Astrocyte of the spinal cord (primary cell): ENCODE measurements at regions not wholly inside any gene's neighbourhood (a gene's known extent, or its start where the extent isn't known, plus 50 kb on each side); places are given as distances from the start of the nearest gene placed in this dataset.

ENCODE experiments used
- DNase-seq: peaks from one replicate; pipeline ENCODE4 v3.0.0; 2011; ENCODE audit warnings: low read depth, low spot score
- H3K4me3 ChIP-seq: 2 replicates; pipeline ENCODE4 v1.5.1; 2011; ENCODE audit warnings: low read depth, mild to moderate bottlenecking, low read length, moderate library complexity
- CTCF ChIP-seq: IDR thresholded peaks from 2 replicates; pipeline ENCODE4 v1.5.1; 2012; ENCODE audit warnings: low read depth, mild to moderate bottlenecking, low read length, inconsistent platforms
- in situ Hi-C: cut with HindIII; loops from 2 replicates; pipeline ENCODE4 v1.10.0; 2017; ENCODE audit warnings: low sequenced_read_pairs

GRCh38 chr2:58984731-58985130 is 743.6 kb upstream of the FANCL start:
- in situ Hi-C loops: no loop called here
- H3K4me3 ChIP-seq: no peak overlapping the region
- DNase-seq: peak; percentile 55
- no peak for TF ChIP-seq CTCF

GRCh38 chr2:58983111-58983510 is 742.0 kb upstream of the FANCL start:
- in situ Hi-C loops: no loop called here
- H3K4me3 ChIP-seq: no peak overlapping the region
- TF ChIP-seq CTCF: no peak
- no peak for DNase-seq

GRCh38 chr2:58981237-58981636 is 740.1 kb upstream of the FANCL start:
- in situ Hi-C loops: no loop called here
- DNase-seq: no peak
- no peak overlapping the region for H3K4me3 ChIP-seq
- TF ChIP-seq CTCF: no peak

GRCh38 chr2:58976375-58977071 is 735.4 kb upstream of the FANCL start:
- in situ Hi-C loops: no loop called here
- no peak overlapping the region for H3K4me3 ChIP-seq
- no peak for DNase-seq
- TF ChIP-seq CTCF: no peak

- no peak overlapping the region for H3K4me3 ChIP-seq
- DNase-seq: no peak
- in situ Hi-C loops: no loop called here
- TF ChIP-seq CTCF: no peak
Observed at GRCh38 chr2:58974881-58975280, 733.8 kb upstream of the FANCL start.

- in situ Hi-C loops: no loop called here
- TF ChIP-seq CTCF: no peak
- DNase-seq: no peak
- H3K4me3 ChIP-seq: no peak overlapping the region
Observed at GRCh38 chr2:58974426-58974825, 733.3 kb upstream of the FANCL start.

GRCh38 chr2:58973811-58974281 is 732.7 kb upstream of the FANCL start:
- no peak overlapping the region for H3K4me3 ChIP-seq
- in situ Hi-C loops: no loop called here
- TF ChIP-seq CTCF: no peak
- DNase-seq: no peak
